GM06990 (cell line): ENCODE measurements at regions not wholly inside any gene's neighbourhood (a gene's known extent, or its start where the extent isn't known, plus 50 kb on each side); places are given as distances from the start of the nearest gene placed in this dataset.

Experiments
- DNase-seq: peaks from one replicate; pipeline ENCODE4 v3.0.0-alpha.2; 2011; ENCODE audit not compliant: insufficient read length; ENCODE audit errors: extremely low read depth
- H3K27me3 ChIP-seq: replicated peaks from 2 replicates; pipeline ENCODE4 v1.6.0; 2011; ENCODE audit warnings: low read length; ENCODE audit not compliant: control insufficient read depth, insufficient read depth
- H3K36me3 ChIP-seq: 2 replicates; pipeline ENCODE4 v1.5.1; 2011; ENCODE audit warnings: low read length; ENCODE audit not compliant: control insufficient read depth, insufficient read depth
- H3K4me3 ChIP-seq: replicated peaks from 2 replicates; pipeline ENCODE4 v1.5.1; 2011; ENCODE audit warnings: low read depth, mild to moderate bottlenecking, control low read depth, low read length
- CTCF ChIP-seq: IDR thresholded peaks from 2 replicates; pipeline ENCODE4 v1.5.1; 2011; ENCODE audit warnings: low read length, control low read depth, mild to moderate bottlenecking, inconsistent platforms; ENCODE audit not compliant: insufficient read depth, poor library complexity, severe bottlenecking

- Histone ChIP-seq H3K36me3 (no peaks in the 10 kb centered on the region), H3K4me3 (no peak overlapping the region), H3K27me3 (no peaks in the 10 kb centered on the region)
- DNase-seq, result no peak
- no peak for TF ChIP-seq CTCF
Observed at GRCh38 chr16:35711958-35712357, 2252.5 kb downstream of the TP53TG3F start.

GRCh38 chr16:35713762-35714650, 2254.6 kb downstream of the TP53TG3F start:
- TF ChIP-seq CTCF, result no peak
- Histone ChIP-seq H3K27me3 (no peaks in the 10 kb centered on the region), H3K36me3 (no peaks in the 10 kb centered on the region), H3K4me3 (no peak overlapping the region)
- no peak for DNase-seq

- Histone ChIP-seq H3K4me3 (no peak overlapping the region), H3K27me3 (no peaks in the 10 kb centered on the region), H3K36me3 (no peaks in the 10 kb centered on the region)
- no peak for DNase-seq
- no peak for TF ChIP-seq CTCF
Observed at GRCh38 chr16:35714665-35715064, 2255.3 kb downstream of the TP53TG3F start.

- no peaks in the 10 kb centered on the region for H3K27me3 ChIP-seq
- no peak overlapping the region for H3K4me3 ChIP-seq
- no peaks in the 10 kb centered on the region for H3K36me3 ChIP-seq
- no peak for TF ChIP-seq CTCF
- no peak for DNase-seq
Observed at GRCh38 chr16:35724551-35724950, 2265.1 kb downstream of the TP53TG3F start.

- TF ChIP-seq CTCF, result no peak
Observed at GRCh38 chr16:35725949-35726348, 2266.5 kb downstream of the TP53TG3F start.

More at GRCh38 chr16:35725949-35726348, 2266.5 kb downstream of the TP53TG3F start:
- H3K27me3 ChIP-seq, result no peaks in the 10 kb centered on the region
- no peaks in the 10 kb centered on the region for H3K36me3 ChIP-seq
- no peak for DNase-seq
- no peak overlapping the region for H3K4me3 ChIP-seq
